HG03521 (cell line): ENCODE measurements at regions not wholly inside any gene's neighbourhood (a gene's known extent, or its start where the extent isn't known, plus 50 kb on each side); places are given as distances from the start of the nearest gene placed in this dataset.
"Not testable (repeated sequence)": the region's sequence is repeated elsewhere in the genome, so short reads cannot be mapped to it uniquely, and the experiment has no call there.

Experiments used
- ATAC-seq: cut with Tn5 transposase; IDR thresholded peaks from one replicate; pipeline ENCODE4 v1.9.1; 2021; ENCODE audit warnings: mild to moderate bottlenecking, moderate library complexity; ENCODE audit not compliant: unreplicated experiment

GRCh38 chr17:71106056-71106455 is 936.7 kb downstream of the KCNJ2 start:
- ATAC-seq = not testable (repeated sequence)

- ATAC-seq = no peak
Observed at GRCh38 chr17:71107136-71107535, 937.8 kb downstream of the KCNJ2 start.

GRCh38 chr17:71109697-71110096 is 940.4 kb downstream of the KCNJ2 start:
- ATAC-seq = no peak

GRCh38 chr17:71110326-71110725 is 941.0 kb downstream of the KCNJ2 start:
- ATAC-seq = no peak

- ATAC-seq = no peak
Observed at GRCh38 chr17:71111460-71111859, 942.1 kb downstream of the KCNJ2 start.

GRCh38 chr17:71111934-71112333 is 942.6 kb downstream of the KCNJ2 start:
- ATAC-seq = no peak

- no peak for ATAC-seq
Observed at GRCh38 chr17:71113347-71113746, 944.0 kb downstream of the KCNJ2 start.

GRCh38 chr17:71114911-71115668 is 945.8 kb downstream of the KCNJ2 start:
- no peak for ATAC-seq

GRCh38 chr17:71115669-71115972 is 946.3 kb downstream of the KCNJ2 start:
- ATAC-seq = no peak

GRCh38 chr17:71117466-71117865 is 948.1 kb downstream of the KCNJ2 start:
- no peak for ATAC-seq

- no peak for ATAC-seq
Observed at GRCh38 chr17:71118039-71118438, 948.7 kb downstream of the KCNJ2 start.

GRCh38 chr17:71127416-71127815 is 958.1 kb downstream of the KCNJ2 start:
- no peak for ATAC-seq

- ATAC-seq = no peak
Observed at GRCh38 chr17:71142333-71142732, 973.0 kb downstream of the KCNJ2 start.

GRCh38 chr17:71145486-71145885 is 975.3 kb upstream of the SOX9 start:
- ATAC-seq = no peak

GRCh38 chr17:71147906-71148305 is 972.9 kb upstream of the SOX9 start:
- no peak for ATAC-seq

GRCh38 chr17:71149607-71150006 is 971.2 kb upstream of the SOX9 start:
- no peak for ATAC-seq

GRCh38 chr17:71157297-71157696 is 963.5 kb upstream of the SOX9 start:
- no peak for ATAC-seq

GRCh38 chr17:71158437-71158836 is 962.4 kb upstream of the SOX9 start:
- ATAC-seq = no peak

- no peak for ATAC-seq
Observed at GRCh38 chr17:71163121-71163812, 957.6 kb upstream of the SOX9 start.

- ATAC-seq = no peak
Observed at GRCh38 chr17:71163813-71164122, 957.1 kb upstream of the SOX9 start.

GRCh38 chr17:71164561-71164960 is 956.3 kb upstream of the SOX9 start:
- ATAC-seq = no peak

- no peak for ATAC-seq
Observed at GRCh38 chr17:71166311-71166710, 954.5 kb upstream of the SOX9 start.
